ENCODE measurements at regions not wholly inside any gene's neighbourhood (a gene's known extent, or its start where the extent isn't known, plus 50 kb on each side); places are given as distances from the start of the nearest gene placed in this dataset.
"Not testable (repeated sequence)": the region's sequence is repeated elsewhere in the genome, so short reads cannot be mapped to it uniquely, and the experiment has no call there.

GRCh38 chr22:22168941-22169867 lies 75.4 kb upstream of the VPREB1 start:
- no peak for DNase-seq

GRCh38 chr22:22168190-22168940 lies 76.2 kb upstream of the VPREB1 start:
- peak; percentile 19 to 30 for DNase-seq

GRCh38 chr22:22167791-22168189 lies 76.8 kb upstream of the VPREB1 start:
- DNase-seq = no peak

GRCh38 chr22:22166941-22167713 lies 77.5 kb upstream of the VPREB1 start:
- no peak for DNase-seq

- no peak for DNase-seq
These were observed 78.5 kb upstream of the VPREB1 start for GRCh38 chr22:22165936-22166710.

GRCh38 chr22:22164541-22165272 lies 79.9 kb upstream of the VPREB1 start:
- DNase-seq = no peak

- no peak for DNase-seq
These were observed 82.4 kb upstream of the VPREB1 start for GRCh38 chr22:22161924-22162851.

GRCh38 chr22:22160768-22161167 lies 83.8 kb upstream of the VPREB1 start:
- not testable (repeated sequence) for DNase-seq

- DNase-seq = no peak
These were observed 85.2 kb upstream of the VPREB1 start for GRCh38 chr22:22159384-22159783.

- DNase-seq = peak in 1 of 2 donors; percentile 14
These were observed 85.6 kb upstream of the VPREB1 start for GRCh38 chr22:22158965-22159364.

GRCh38 chr22:22158207-22158816 lies 86.3 kb upstream of the VPREB1 start:
- DNase-seq = no peak

GRCh38 chr22:22157348-22157725 lies 87.2 kb upstream of the VPREB1 start:
- no peak for DNase-seq

- peak; percentile 81 to 85 for DNase-seq
These were observed 87.8 kb upstream of the VPREB1 start for GRCh38 chr22:22156716-22157347.

GRCh38 chr22:22156348-22156715 lies 88.3 kb upstream of the VPREB1 start:
- DNase-seq = no peak

GRCh38 chr22:22155607-22156006 lies 89.0 kb upstream of the VPREB1 start:
- no peak for DNase-seq

- DNase-seq = no peak
These were observed 89.4 kb upstream of the VPREB1 start for GRCh38 chr22:22155146-22155545.

GRCh38 chr22:22154040-22154439 lies 90.5 kb upstream of the VPREB1 start:
- peak in 1 of 2 donors; percentile 52 for DNase-seq

GRCh38 chr22:22151308-22151707 lies 93.3 kb upstream of the VPREB1 start:
- DNase-seq = no peak

- DNase-seq = no peak
These were observed 94.1 kb upstream of the VPREB1 start for GRCh38 chr22:22150457-22150856.
